LNCaP clone FGC (cell line): ENCODE measurements at regions not wholly inside any gene's neighbourhood (a gene's known extent, or its start where the extent isn't known, plus 50 kb on each side); places are given as distances from the start of the nearest gene placed in this dataset.

Experiments used
- DNase-seq: peaks from one replicate; pipeline ENCODE4 v3.0.0-alpha.2; 2011; ENCODE audit warnings: low read depth
- H3K4me3 ChIP-seq: 2 replicates; pipeline ENCODE4 v1.5.1; 2011; ENCODE audit warnings: mild to moderate bottlenecking, low read depth, low read length, control low read depth
- TF ChIP-seq, protein P1 (sequence below): IDR thresholded peaks from 2 replicates; pipeline ENCODE4 v1.5.1; 2012; ENCODE audit warnings: mild to moderate bottlenecking; ENCODE audit not compliant: control insufficient read depth, insufficient read depth; ENCODE audit errors: extremely low read depth

DNA sequence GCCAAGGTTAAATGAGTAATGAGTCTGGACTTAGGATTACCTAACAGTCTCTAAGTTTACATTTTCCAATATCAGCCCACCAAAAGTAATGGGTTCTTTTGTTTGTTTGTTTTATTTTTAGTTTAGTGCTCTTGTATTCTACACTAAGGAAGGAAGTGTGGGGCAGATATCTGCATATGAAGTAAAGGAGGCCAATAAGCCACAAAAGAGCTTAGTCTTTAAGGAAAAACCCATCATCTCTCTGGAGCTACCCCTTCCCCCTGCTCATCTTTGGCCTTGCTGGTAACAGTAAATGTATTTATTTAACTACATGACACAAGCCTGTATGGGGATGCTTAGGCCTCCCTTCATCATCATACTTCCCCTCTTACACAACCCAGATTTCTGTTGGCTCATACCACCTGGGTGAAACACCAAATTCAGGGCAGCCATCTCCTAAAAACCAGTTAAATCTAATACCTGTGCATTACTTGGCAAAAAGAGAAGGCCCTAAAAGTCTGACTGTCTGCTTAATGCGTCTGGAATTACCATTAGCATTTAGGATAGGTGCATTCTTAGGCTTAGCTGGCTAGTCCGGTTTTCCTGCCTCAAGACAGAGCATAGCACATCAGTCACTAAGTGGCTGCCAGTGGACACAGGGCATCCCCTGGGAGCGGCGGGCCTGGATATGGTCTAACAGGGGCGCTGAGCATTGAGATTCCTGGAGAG lies 96.8 kb upstream of the ADGRL2 start:
- TF ChIP-seq, protein P1, sequence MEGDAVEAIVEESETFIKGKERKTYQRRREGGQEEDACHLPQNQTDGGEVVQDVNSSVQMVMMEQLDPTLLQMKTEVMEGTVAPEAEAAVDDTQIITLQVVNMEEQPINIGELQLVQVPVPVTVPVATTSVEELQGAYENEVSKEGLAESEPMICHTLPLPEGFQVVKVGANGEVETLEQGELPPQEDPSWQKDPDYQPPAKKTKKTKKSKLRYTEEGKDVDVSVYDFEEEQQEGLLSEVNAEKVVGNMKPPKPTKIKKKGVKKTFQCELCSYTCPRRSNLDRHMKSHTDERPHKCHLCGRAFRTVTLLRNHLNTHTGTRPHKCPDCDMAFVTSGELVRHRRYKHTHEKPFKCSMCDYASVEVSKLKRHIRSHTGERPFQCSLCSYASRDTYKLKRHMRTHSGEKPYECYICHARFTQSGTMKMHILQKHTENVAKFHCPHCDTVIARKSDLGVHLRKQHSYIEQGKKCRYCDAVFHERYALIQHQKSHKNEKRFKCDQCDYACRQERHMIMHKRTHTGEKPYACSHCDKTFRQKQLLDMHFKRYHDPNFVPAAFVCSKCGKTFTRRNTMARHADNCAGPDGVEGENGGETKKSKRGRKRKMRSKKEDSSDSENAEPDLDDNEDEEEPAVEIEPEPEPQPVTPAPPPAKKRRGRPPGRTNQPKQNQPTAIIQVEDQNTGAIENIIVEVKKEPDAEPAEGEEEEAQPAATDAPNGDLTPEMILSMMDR, result no peak
- H3K4me3 ChIP-seq, result no peak overlapping the region
- DNase-seq, result no peak

DNA sequence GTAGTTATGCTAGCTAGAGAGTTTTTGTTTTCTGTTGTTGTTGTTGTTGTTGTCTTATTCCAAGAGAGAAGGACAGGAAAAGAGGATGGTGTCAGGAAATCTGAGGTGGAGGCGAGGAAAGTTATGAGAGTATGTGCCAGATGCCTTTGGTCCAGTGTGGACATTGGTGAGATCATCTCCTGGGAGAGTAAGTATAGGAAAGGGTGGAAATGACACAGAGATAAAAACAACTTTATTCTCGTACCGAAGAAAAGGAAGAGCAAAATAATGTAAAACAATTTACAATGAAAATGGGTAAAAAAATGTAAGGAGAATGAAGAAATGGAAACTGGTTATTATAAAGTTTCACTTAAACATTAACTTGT lies 97.4 kb upstream of the ADGRL2 start:
- DNase-seq, result no peak
- TF ChIP-seq, protein P1, result no peak

DNA sequence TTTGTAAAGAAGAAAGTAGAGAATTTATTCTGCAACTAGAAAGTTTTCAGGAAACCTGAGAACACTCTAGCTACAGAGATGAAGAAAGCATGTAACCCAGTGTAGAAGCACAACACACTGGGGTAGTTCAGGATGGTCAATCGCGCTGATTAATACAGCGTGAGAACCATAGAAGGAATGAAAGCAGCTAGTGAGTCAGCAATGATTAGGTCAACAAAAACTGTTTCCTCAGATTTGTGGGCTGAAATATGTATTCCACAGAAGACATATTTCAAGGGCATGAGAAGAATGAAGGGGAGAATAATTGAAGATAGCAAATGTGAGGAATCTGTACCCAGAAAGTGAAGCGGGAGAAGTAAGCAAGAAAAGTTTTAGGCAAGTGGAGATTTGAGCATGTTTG lies 97.8 kb upstream of the ADGRL2 start:
- TF ChIP-seq, protein P1, result no peak
- no peak overlapping the region for H3K4me3 ChIP-seq
- no peak for DNase-seq

More for the DNA sequence above, 97.4 kb upstream of the ADGRL2 start:
- no peak overlapping the region for H3K4me3 ChIP-seq

- DNase-seq, result no peak
- TF ChIP-seq, protein P1, result no peak
These were observed 98.5 kb upstream of the ADGRL2 start for GRCh38 chr1:81702079-81702715.

DNA sequence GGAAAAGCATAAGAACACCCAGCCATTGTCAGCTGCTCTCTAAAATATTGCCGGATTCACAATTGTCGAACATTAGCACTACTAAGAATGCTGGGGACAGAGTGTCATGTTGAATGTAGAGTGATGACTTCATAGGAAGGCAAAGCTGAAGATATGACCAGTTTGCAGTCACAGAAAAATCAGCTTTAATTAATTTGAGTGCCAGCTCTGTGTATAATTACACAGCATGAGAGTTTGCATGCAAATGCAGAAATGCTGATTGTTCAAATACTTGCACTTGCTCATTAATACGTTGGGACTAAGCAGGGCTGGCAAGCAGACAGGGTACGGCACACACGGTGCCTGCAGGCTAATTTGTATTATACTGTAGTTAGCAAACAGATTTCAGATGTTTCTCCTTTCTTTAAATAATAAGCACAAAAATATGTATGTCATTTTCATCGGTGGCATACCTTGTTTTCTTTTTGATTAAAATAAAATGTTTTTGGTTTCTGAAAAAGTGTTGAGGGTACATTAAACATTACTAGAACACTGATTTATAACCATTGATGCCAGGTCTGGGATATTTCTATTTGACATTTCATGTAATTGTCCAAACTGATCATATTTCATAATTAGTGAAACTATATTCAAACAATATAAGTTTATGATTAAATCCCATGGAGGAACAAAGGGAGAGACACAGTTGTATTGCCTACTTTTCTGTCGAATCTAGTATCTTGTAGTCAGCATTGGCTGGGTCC lies 99.8 kb upstream of the ADGRL2 start:
- TF ChIP-seq, protein P1, result no peak
- no peak for DNase-seq
- no peak overlapping the region for H3K4me3 ChIP-seq

More at GRCh38 chr1:81702079-81702715, 98.5 kb upstream of the ADGRL2 start:
- H3K4me3 ChIP-seq, result no peak overlapping the region

GRCh38 chr1:81699234-81699633 lies 101.5 kb upstream of the ADGRL2 start:
- DNase-seq, result no peak
- TF ChIP-seq, protein P1, result no peak
- H3K4me3 ChIP-seq, result no peak overlapping the region
